T-helper 2 cell (primary cell): ENCODE measurements at regions not wholly inside any gene's neighbourhood (a gene's known extent, or its start where the extent isn't known, plus 50 kb on each side); places are given as distances from the start of the nearest gene placed in this dataset.

ENCODE experiments used
- DNase-seq, 5 experiments: peaks; one replicate each; pipeline versions ENCODE4 v3.0.0 to v3.0.0-alpha.2; 2012 to 2022

DNA sequence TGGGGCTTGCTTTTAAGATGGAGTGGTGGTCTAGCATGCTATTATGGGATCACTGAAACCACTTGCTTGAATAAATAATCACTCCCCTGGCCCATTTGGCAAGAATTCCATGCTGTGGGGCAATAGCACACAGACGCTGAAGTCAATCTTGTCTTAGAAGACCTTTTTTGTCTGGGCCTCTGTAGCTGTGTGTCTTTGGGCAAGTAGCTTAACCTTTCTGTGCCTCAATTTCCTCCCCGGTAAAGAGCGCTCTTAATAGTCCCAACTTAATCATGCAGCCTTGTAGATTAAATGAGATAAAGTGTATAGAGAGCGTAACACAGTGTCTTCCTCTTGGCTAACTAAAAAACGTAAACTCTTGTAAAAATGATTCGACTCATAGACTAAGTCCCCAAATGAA, 125.4 kb upstream of the IGSF21 start:
- DNase-seq = no peak

DNA sequence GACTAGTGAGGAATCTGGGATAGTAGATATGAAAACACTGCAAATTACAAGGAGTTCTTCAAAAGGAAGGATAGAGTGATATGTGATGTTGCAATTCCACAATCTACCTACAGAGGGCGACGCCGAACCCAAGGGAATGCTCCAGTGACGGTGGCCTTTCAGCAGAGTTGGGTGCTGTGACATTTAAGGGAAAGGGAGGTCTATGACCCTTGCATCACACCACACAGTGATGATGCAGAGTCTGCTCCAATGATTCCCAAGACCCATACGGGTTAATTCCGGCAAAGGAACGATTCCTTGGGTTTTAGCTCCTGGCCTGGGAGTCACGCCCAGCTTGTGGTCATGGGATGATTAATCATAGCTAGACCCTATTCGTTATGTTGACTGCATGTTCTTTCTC, 123.0 kb upstream of the IGSF21 start:
- DNase-seq = peak in 1 of 5 experiments; percentile 10

DNA sequence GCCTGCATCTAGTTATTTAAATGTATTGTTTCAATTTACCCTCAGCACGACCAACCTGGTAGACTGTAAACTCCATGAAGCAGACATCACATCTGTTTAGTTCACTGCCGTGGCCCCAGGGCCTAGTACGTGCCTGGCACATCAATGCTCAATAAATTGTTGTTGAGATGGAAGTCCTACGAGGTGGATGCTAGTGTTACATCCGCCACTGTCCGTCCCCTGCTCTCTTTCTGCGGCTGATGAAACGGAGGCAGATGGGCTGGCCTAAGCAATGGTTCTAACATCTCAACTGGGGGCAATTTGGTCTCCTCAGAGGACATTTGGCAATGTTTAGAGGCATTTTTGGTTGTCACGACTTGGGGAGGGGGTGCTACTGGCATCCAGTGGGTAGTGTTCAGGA, 121.4 kb upstream of the IGSF21 start:
- no peak for DNase-seq

DNA sequence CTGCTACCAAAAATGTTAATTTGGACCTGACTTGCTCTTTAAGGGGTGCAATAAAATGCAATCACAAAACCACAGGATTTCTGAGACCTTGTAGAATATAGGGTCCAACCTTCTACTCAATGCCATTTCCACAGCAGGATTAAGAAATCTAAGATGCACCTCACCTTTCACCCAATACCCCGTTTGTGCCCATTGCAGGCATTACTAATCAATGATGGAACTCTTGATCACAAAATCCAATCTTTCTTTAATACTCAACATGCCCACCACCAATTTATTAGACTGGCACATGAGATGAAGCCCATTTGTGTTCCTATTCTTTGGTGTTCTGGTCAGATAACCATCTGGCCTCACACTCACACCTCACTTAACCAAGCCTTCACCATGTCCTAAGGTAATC, 117.2 kb upstream of the IGSF21 start:
- DNase-seq = no peak

DNA sequence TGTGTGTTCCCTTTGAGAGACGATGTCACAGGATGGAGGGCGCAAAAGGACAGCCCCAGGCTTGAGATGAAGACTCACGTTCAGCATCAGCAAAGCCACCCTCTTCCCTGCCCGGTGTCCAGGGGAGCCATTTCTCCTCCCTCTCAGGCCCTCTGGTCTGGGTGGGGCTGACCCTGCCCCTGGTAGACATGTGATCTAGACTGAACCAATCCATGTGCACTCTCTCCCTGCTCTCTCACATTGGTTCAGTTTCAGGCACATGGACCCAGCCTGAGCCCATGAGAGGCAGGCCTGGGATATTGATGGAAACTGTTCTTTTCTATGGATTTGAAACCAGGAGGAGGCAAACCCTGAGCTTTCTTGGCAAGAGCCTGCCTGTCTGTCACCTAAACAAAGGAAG, 115.6 kb upstream of the IGSF21 start:
- no peak for DNase-seq

DNA sequence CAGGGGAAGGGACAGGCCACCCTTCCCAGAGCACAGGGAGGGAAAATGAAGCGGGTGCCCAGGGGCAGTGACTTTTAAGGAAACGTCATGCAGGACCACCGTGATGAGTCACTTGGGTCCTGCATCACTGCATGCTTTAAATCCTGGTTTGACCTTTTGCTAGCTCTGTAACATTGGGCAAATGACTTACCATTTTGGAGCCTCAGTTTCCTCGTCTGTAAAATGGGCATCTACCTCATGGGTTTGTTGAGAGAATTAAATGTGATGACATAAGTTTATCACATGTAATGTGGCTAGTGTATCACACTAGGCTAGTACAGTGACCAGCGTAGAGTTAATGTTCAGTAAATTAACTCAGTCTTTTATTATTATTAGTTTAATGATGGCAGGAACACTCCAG, 114.8 kb upstream of the IGSF21 start:
- no peak for DNase-seq

DNA sequence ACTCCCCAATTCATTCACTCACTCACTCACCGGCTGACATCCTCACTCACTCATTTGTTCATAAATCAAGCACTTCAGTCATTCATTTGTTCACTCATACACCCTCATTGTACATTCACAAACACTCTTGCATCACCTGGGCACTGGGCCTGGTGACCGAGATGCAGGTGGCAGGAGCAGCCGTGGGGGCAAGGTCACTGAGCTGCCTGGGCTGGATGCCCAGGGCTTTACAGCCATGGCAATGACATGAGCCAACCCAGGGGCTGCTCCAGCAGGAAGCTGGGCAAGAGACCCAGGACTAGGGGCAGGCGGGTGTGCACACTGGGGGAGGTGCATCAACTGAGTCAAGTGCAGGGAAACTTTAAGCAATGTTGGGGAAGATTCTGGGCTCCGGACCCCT, 113.6 kb upstream of the IGSF21 start:
- DNase-seq = no peak

DNA sequence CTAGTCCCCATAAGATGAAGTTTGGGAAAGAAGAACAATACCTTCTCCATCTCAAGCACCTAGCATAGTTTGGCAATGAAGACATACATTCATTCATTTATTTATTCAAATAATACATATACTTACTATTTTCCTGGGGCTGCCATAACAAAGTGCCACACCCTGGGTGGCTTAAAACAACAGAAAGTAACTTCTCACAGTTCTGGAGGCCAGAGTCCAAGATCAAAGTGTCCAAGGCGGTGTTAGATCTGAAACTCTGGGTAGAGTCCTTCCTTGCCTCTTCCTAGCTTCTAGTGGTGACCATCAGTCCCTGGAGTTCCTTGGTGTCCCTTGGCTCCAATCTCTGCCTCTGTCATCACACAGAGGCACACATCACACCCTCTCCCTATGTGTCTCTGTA, 112.1 kb upstream of the IGSF21 start:
- no peak for DNase-seq

DNA sequence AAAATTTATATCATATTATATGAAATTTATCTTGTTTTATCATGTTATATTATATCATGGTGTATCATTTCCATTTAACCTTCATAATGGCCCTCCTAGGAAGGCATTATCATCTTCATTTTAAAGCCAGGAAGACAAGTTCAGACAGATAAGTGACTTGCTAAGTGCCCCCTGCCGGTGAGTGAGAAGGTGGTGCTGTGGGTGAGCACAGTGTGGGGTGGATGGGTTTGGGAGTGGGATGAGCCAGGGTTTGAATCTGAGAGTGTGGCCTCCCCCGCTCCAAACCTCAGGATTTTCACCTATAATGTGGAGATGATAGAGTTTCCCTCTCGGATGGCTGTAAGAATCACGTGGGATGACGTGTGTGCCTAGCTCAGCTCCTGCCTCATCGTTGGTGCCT, 108.7 kb upstream of the IGSF21 start:
- DNase-seq = no peak

DNA sequence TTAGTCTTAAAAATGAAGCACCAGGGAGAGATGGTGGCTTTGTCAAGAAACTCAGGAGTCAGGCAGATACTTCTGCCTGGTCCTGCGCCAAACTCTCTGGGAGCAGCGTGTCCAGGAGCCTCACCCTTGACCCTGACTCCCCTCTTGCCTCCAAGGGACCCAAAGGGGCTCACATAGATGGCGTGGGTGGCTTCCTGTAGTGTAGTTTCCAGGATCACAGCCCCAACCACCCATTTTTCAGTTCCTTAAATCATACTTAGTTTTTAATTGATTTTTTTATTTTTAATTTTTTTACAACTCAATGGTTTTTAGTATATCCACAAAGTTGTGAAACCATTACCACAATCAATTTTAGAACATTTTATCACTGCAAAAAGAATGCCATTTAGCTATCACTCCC, 107.7 kb upstream of the IGSF21 start:
- no peak for DNase-seq

DNA sequence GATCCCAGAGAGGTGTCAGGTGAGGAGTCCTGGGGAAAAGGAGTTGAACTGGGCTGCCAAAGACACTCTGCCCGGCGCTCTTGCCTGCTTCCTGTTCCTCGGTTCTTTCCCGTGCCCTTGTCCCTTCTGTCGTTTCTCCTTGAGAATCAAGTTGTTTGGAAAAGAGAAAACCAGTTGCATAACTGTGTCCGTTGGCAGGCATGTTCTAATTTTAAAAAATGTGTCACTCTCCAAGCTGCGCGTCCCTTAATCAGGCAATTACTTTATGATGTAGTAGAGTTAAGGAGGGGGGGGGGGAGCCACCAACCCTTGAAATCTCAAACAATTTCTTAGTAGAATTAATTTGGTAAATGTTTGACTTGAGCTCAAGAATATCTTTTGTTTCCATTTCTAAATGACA, 105.9 kb upstream of the IGSF21 start:
- DNase-seq = no peak

DNA sequence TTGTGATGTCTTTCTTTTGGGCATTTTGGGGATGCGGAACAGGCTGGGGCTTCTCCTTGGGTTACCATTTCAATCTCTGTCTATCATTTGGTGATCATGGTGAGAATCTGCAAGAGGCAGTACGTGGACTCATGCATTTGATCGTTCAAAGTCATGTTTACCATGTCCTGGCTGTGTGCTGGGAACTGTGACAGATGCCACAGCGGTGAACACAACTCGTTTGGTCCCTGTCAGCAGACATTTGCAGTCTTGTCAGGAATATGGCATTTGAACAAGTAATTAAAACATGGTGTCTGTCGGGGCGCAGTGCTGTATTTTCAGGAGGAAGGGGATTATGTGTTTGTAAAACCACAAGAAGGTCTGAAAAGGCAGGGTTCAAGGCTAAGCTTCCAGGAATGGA, 103.3 kb upstream of the IGSF21 start:
- no peak for DNase-seq

DNA sequence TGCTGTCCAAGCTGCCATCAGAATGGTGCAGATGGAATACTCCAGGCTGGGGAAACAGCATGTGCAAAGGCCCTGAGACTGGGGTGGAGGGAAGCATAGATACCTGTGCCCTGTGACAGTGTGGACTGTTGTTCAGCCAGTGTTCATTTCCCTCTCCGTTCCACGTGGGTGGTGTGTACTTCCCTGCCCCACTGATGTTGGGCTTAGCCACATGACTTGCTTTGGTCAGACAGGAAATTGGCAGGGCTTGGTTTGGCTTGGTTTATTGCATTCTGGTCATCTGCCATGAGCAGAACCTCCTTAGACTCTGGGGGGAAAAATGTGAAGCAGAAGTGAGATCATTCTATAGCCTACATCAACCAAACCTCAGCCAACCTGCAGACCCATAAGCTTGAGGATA, 102.4 kb upstream of the IGSF21 start:
- no peak for DNase-seq

DNA sequence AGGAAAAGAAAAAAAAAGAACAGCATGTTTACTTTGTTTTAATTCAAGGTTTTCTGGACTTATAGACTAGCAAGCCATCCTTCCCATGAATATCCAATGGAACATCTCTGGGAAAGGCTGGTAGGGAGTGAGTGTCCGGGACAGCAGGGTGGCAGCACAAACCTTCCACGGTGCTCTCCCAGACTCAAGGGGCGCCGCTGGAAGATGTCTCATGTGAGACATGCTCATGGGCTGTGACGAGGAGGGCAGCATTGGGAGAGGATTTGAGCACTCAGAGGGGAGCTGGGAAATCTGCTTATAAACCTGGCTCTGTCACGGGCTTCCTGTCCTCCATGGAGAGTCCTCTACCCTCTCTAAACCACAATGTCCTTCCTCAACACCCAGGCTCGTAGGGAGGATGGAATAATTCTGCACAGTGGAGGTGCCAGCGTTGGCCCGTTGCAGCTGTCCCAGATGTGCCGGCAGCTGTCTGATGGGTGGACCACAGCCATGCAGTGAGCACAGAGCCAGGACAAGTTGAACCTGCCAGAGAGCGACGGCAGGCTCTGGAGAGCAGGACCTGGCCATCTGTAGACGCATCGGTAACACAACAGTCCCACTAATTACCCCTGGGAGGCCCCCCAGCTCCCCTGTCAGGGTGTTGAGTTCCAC, 100.1 kb upstream of the IGSF21 start:
- no peak for DNase-seq

DNA sequence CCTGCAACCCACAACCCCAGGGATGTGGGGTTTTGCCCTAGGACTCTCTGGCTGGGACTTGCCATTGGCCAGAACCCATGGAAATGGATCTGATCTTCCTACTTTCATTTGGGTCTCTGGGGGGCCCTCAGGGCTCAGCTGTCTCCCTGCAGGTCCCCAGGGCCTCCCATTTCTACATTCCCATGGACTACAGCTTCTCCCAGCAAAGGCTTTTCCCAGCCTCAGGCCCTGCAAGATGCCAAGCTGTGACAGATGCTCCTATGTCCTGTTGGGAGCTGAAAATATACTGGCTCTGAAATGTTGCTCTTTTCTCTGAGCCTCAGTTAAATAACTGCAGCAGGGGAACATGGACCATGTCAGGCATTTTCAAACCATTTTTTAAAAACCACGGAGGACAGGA, 99.5 kb upstream of the IGSF21 start:
- DNase-seq = no peak

DNA sequence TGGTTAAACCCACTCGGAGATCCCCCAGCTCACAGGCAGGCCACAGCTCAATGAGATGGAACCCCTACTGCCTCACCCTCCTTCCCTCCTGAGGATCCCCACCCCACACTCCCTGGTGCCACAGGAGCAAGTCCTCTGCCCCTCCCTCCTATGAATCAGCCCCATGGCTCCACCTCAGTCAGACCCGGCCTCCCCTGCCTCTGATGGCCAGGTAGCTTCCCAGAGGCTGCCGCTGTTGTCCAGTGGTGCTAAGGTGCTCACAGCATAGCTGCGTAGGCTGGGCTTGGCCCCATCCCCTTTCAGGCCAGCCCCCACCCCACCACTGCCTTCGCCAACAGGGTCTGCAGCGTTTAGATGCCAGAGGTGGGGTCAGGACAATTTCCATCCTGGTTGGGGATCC, 98.5 kb upstream of the IGSF21 start:
- DNase-seq = no peak

DNA sequence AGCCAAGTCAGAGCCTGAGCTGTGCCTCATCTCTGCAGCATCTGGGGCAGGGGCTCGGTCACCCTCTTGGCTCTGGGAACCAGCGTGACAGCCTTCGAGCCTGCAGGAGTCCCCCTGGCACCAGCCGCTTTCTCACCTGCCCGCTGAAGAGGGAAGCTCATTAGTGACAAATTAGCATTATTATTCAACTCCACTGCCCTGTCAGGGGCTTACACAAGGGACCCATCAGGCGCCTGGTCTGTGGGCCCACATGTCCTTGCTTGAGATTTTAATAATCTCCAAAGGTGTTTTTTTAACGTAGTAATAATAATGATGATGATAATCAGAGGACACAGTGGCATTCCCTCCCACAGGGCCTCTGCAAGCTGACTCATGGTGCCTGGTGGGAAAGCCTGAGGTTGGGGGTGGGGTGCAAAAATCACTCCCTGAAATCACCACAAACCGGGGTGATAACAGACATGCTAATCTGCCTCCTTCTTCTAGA, 98.1 kb upstream of the IGSF21 start:
- no peak for DNase-seq

DNA sequence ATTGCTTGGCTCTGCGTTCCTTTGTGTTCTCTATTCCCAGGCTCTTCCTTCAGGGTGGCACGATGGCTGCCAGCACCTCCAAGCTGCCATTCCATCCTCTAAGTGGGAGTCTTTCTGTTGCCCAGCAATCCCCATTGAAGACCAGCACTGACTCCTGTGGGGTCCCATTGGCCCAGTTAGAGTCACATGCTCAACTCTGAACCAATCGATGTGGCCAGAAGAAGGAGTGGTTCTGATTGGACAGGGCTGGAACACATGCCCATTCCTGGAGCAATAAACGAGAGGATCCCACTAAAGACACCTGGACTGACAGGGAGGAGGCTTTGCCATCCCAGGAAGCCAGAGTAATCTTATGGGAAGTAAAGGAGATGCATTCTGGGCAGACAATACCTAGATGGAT, 97.2 kb upstream of the IGSF21 start:
- DNase-seq = no peak

DNA sequence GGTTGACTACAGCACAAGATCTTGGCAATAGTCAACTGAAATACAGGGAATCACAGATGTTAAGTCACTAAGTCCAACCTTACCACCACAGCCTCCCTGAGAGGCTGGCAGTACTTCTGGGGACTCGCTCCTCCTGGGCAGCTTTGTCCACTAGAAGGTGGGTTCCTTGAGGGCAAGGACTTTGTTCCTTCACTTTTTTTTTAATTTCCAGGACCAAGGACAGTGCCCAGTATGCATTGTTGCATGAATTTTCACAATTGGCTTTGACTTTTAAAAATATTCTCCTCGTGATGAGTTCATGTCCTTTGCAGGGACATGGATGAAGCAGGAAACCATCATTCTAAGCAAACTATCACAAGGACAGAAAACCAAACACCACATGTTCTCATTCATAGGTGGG, 96.7 kb upstream of the IGSF21 start:
- DNase-seq = no peak

DNA sequence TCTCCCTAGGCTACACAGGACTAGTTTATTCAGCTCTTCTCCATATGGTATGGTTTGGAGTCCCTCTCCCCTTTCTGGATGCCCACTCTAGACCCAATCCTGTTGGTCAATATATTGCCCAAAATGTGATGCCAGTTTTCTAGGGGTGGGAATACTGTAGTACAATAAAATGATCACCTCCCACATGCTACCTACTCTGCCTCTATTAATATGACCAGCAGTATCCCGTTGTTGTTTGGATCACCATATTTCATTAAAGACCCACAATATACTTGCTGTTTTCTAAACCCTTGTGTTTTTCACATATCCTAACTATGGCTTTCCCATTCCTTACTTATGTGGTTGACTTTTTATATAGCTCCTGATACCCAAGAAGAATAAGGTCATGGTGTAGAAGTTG, 95.9 kb upstream of the IGSF21 start:
- DNase-seq = no peak

DNA sequence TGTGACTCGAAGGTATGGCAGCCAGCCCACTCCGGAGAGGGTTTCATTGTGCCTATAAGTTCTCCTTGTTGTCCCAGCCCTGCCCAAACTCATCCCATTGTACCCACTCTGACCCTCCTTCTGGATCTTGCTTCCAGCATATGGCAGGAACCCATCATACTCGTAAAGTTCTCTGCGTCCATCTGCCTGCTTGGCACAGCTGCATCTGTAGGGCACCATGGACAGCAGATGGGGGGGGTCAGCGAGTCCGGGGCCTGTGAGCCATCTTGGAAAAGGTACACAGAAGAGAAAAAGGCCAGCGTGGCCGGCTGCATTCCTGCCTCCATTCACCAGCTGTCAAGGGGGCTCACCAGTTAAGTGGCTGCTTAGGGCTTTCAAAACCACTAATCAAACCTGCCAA, 94.9 kb upstream of the IGSF21 start:
- no peak for DNase-seq

DNA sequence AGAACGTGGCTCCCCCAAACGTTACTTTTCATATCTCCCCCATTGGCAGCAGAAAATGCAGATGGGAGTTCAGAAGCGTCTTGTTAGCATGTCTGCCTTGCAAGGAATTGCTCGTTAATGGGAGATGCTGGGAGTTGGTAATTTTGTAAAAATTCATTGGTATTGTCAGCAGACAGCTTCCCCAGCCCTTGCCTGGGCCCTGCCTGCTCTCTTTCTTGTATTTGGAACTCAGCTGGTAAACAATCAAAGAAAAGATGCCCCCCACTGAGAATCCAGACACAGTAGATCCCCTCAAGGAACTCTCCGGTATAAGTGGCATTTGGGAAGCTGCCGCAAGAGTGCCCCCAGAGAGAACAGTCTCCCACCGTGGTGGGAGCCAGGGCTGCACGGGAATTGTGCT, 94.4 kb upstream of the IGSF21 start:
- DNase-seq = no peak

DNA sequence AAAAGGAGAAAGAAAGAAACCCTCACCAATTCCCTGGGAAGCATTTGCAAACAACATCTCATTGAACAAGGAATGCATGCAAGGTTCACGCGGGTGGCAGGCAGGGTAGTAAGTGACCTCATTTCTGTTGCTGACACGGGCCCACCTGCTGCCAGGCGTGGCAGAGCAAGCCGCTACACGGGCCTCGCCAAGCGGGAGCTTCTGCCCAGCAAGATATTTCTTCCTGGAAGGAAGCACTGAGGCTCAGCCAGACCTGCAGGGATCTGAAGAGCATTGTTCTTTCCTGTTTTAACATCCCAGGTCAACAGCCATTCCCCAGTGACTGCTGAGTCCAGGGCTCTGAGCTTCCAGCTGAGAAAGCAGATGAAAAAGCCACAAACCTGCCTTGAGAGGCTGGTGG, 91.9 kb upstream of the IGSF21 start:
- no peak for DNase-seq

DNA sequence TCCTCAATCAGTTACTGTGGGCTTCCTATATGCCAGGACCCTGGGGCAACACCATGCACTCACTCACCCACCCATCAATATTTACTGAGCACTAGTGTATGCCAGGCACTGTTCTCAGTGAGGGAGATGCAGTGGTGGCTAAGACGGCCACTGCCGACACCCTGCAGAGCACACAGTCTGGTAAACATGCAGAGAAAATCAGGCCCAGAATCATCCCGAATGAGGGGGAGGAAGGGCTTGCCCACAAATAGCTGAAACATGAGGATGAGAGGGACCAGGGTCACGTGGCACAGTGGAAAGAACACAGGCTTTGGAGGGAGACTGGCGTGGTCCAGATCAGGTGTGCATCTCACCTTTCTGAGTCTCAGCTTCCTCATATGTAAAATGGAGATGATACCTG, 89.2 kb upstream of the IGSF21 start:
- no peak for DNase-seq

DNA sequence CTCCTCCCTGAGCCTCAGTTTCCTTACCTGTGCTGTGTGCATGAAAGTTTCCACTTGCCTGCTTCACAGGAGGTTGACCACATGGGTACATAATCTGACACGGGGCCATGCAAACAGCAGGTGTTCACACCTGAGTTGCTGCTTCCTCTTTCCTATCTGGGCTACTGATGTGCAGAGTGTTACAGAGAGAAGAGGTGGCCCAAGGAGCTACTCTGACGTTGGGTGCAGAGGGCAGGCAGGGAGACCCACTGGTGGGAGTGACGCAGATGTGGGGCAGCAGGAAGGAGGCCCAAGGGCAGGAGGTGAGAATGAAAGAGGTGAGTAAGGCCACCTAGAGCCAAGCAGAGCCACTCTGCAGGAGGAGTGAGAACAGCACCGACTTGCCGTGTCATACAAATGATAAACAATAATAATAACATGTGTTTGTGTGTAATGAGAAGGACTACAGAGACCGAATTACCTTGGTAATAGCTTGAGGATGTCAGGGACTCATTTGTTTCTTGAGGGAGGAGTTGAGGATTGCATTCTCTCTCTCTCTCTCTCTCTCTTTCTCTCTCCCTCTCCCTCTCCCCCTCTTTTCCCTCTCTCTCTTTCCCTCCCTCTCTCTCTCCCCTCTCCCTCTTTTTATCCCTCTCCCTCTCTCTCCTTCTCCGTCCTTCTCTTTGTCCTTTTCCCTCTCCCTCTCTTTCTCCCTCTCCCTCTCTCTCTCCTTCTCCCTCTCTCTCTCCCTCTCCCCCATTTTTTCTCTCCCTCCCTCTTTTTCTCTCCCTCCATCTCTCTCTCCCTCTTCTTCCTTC, 87.4 kb upstream of the IGSF21 start:
- no peak for DNase-seq
